ENCODE measurements at regions not wholly inside any gene's neighbourhood (a gene's known extent, or its start where the extent isn't known, plus 50 kb on each side); places are given as distances from the start of the nearest gene placed in this dataset.
A peak's percentile ranks its signal among the peaks of the same experiment; 100 is the strongest.

GRCh38 chr1:187655104-187655503, 826.4 kb downstream of the PLA2G4A start:
- ATAC-seq = peak; percentile 31; the same call in 2 of the 3 replicates
- TF ChIP-seq GLIS3 (CRISPR knock-in tag; IDR thresholded peaks at IDR 0.05) (no peak), BACH2 (CRISPR knock-in tag; IDR thresholded peaks at IDR 0.05; ENCODE audit: borderline replicate concordance) (no peak), OSR1 (CRISPR knock-in tag; IDR thresholded peaks at IDR 0.05) (no peak), TSHZ2 (CRISPR knock-in tag; IDR thresholded peaks at IDR 0.05) (no peak), ARNTL (CRISPR knock-in tag; IDR thresholded peaks at IDR 0.05; ENCODE audit: borderline replicate concordance, low read depth) (no peak), ZC3H10 (CRISPR knock-in tag; IDR thresholded peaks at IDR 0.05) (no peak), ISL1 (CRISPR knock-in tag; IDR thresholded peaks at IDR 0.05) (no peak), TCF4 (CRISPR knock-in tag; IDR thresholded peaks at IDR 0.05; ENCODE audit: borderline replicate concordance) (no peak), ZFP3 (CRISPR knock-in tag; IDR thresholded peaks at IDR 0.05) (no peak), RARB (CRISPR knock-in tag; IDR thresholded peaks at IDR 0.05) (no peak), ESRRG (CRISPR knock-in tag; IDR thresholded peaks at IDR 0.05) (no peak), TOX (CRISPR knock-in tag; IDR thresholded peaks at IDR 0.05; ENCODE audit: borderline replicate concordance) (no peak), CSRNP3 (CRISPR knock-in tag; IDR thresholded peaks at IDR 0.05) (no peak), POU6F1 (CRISPR knock-in tag; IDR thresholded peaks at IDR 0.05; ENCODE audit: borderline replicate concordance, low read depth) (no peak), CSDC2 (CRISPR knock-in tag; IDR thresholded peaks at IDR 0.05) (no peak), SNAI2 (CRISPR knock-in tag; IDR thresholded peaks at IDR 0.05) (no peak)

GRCh38 chr1:187665483-187665882, 836.7 kb downstream of the PLA2G4A start:
- TF ChIP-seq CSRNP3 (CRISPR knock-in tag; IDR thresholded peaks at IDR 0.05) (no peak), CSDC2 (CRISPR knock-in tag; IDR thresholded peaks at IDR 0.05) (no peak), ZNF70 (CRISPR knock-in tag; IDR thresholded peaks at IDR 0.05) (no peak), ZC3H10 (CRISPR knock-in tag; IDR thresholded peaks at IDR 0.05) (no peak), POU6F1 (CRISPR knock-in tag; IDR thresholded peaks at IDR 0.05; ENCODE audit: borderline replicate concordance, low read depth) (no peak), ZFP30 (CRISPR knock-in tag; IDR thresholded peaks at IDR 0.05) (no peak), CREB5 (CRISPR knock-in tag; IDR thresholded peaks at IDR 0.05; ENCODE audit: low read depth) (no peak), PPARA (CRISPR knock-in tag; IDR thresholded peaks at IDR 0.05; ENCODE audit: borderline replicate concordance) (no peak), ISL1 (CRISPR knock-in tag; IDR thresholded peaks at IDR 0.05) (no peak), BACH2 (CRISPR knock-in tag; IDR thresholded peaks at IDR 0.05; ENCODE audit: borderline replicate concordance) (no peak)

GRCh38 chr1:187680823-187681222, 852.1 kb downstream of the PLA2G4A start:
- ATAC-seq = peak; percentile 20; the same call in 1 of the 3 replicates

More at GRCh38 chr1:187665483-187665882, 836.7 kb downstream of the PLA2G4A start:
- no peak for ATAC-seq

More at GRCh38 chr1:187680823-187681222, 852.1 kb downstream of the PLA2G4A start:
- TF ChIP-seq ZC3H10 (CRISPR knock-in tag; IDR thresholded peaks at IDR 0.05) (0 out of 2 replicates have a peak, but pooled peaks have one; percentile 7), TSHZ2 (CRISPR knock-in tag; IDR thresholded peaks at IDR 0.05) (no peak)

Measured in SK-N-SH treated with all-trans-retinoic acid at 6 μM for 48 hours (cell line).